Neural cell (in vitro differentiated cells): ENCODE measurements at regions not wholly inside any gene's neighbourhood (a gene's known extent, or its start where the extent isn't known, plus 50 kb on each side); places are given as distances from the start of the nearest gene placed in this dataset.

Source experiments
- H2AFZ ChIP-seq: fragments of 200-600, 300-800 bp; sonication (generic), shearing (Covaris generic); 2 replicates; pipeline ENCODE4 v1.6.0; 2014; ENCODE audit warnings: low read depth, mild to moderate bottlenecking, antibody characterized with exemption, low read length, moderate library complexity
- H3F3A ChIP-seq: fragments of 200-600 bp; shearing (Covaris generic); 2 replicates; pipeline ENCODE4 v1.6.1; 2016; ENCODE audit warnings: mild to moderate bottlenecking, moderate library complexity, mixed read lengths, antibody characterized with exemption, low read length; ENCODE audit not compliant: insufficient read depth, poor library complexity, severe bottlenecking
- H3K27ac ChIP-seq: fragments of 200-600, 300-800 bp; sonication (generic), shearing (Covaris generic); 2 replicates; pipeline ENCODE4 v1.5.1; 2014; ENCODE audit warnings: mild to moderate bottlenecking, low read length, moderate library complexity
- H3K27me3 ChIP-seq: fragments of 300-800, 200-600 bp; sonication (generic), shearing (Covaris generic); 2 replicates; pipeline ENCODE4 v1.6.0; 2014; ENCODE audit warnings: mild to moderate bottlenecking, low read depth, low read length, moderate library complexity; ENCODE audit not compliant: insufficient read depth
- H3K36me3 ChIP-seq: fragments of 300-800, 200-600 bp; sonication (generic), shearing (Covaris generic); 2 replicates; pipeline ENCODE4 v1.5.1; 2014; ENCODE audit warnings: mild to moderate bottlenecking, antibody characterized with exemption, low read length, moderate library complexity; ENCODE audit not compliant: insufficient read depth
- H3K4me2 ChIP-seq: fragments of 300-800, 200-600 bp; sonication (generic), shearing (Covaris generic); 2 replicates; pipeline ENCODE4 v1.6.0; 2014; ENCODE audit warnings: mild to moderate bottlenecking, low read length
- H3K4me3 ChIP-seq: fragments of 300-800, 200-600 bp; sonication (generic), shearing (Covaris generic); 2 replicates; pipeline ENCODE4 v1.5.1; 2014; ENCODE audit warnings: mild to moderate bottlenecking, low read length, moderate library complexity
- H3K79me2 ChIP-seq: fragments of 200-600 bp; shearing (Covaris generic); replicated peaks from 2 replicates; pipeline ENCODE4 v1.6.0; 2014; ENCODE audit warnings: mild to moderate bottlenecking, low read length, moderate library complexity; ENCODE audit not compliant: insufficient read depth
- H3K9ac ChIP-seq: fragments of 300-800, 200-600 bp; sonication (generic), shearing (Covaris generic); 2 replicates; pipeline ENCODE4 v1.6.1; 2016; ENCODE audit warnings: mild to moderate bottlenecking, low read length, mixed read lengths
- H3K9me2 ChIP-seq: fragments of 200-600 bp; shearing (Covaris generic); 2 replicates; pipeline ENCODE4 v1.6.1; 2016; ENCODE audit warnings: mild to moderate bottlenecking, low read length, mixed read lengths; ENCODE audit not compliant: insufficient read depth
- H3K9me3 ChIP-seq: fragments of 200-600, 300-800 bp; sonication (generic), shearing (Covaris generic); 2 replicates; pipeline ENCODE4 v1.6.1; 2016; ENCODE audit warnings: mild to moderate bottlenecking, mixed run types, low read length, moderate library complexity, mixed read lengths
- H4K20me1 ChIP-seq: fragments of 200-600 bp; shearing (Covaris generic); 2 replicates; pipeline ENCODE4 v1.6.1; 2016; ENCODE audit warnings: mild to moderate bottlenecking, mixed run types; ENCODE audit not compliant: insufficient read depth
- EP300 ChIP-seq: fragments of 450-650 bp; conservative IDR thresholded peaks from 2 replicates; pipeline ENCODE4 v1.6.1; 2014; ENCODE audit warnings: antibody characterized with exemption, mild to moderate bottlenecking, moderate library complexity; ENCODE audit not compliant: poor library complexity, severe bottlenecking
- EZH2 ChIP-seq: fragments of 200-600, 300-800 bp; shearing (Covaris generic), sonication (generic); IDR thresholded peaks from 2 replicates; pipeline ENCODE4 v1.6.1; 2014; ENCODE audit warnings: antibody characterized with exemption, low read length, borderline replicate concordance, mild to moderate bottlenecking; ENCODE audit not compliant: insufficient read depth, poor library complexity, severe bottlenecking
- MXI1 ChIP-seq: fragments of 450-650 bp; conservative IDR thresholded peaks from 2 replicates; pipeline ENCODE4 v1.6.1; 2014; ENCODE audit warnings: antibody characterized with exemption, mild to moderate bottlenecking; ENCODE audit not compliant: poor library complexity, severe bottlenecking
- POLR2AphosphoS5 ChIP-seq: IDR thresholded peaks from 2 replicates; pipeline ENCODE4 v1.6.1; 2012
- RAD21 ChIP-seq: fragments of 450-650 bp; conservative IDR thresholded peaks from 2 replicates; pipeline ENCODE4 v1.6.1; 2014; ENCODE audit warnings: antibody characterized with exemption, mild to moderate bottlenecking, moderate library complexity
- SMC3 ChIP-seq: fragments of 450-650 bp; conservative IDR thresholded peaks from 2 replicates; pipeline ENCODE4 v1.6.1; 2014; ENCODE audit warnings: antibody characterized with exemption, mild to moderate bottlenecking, moderate library complexity; ENCODE audit not compliant: poor library complexity
- TAF1 ChIP-seq: IDR thresholded peaks from 2 replicates; pipeline ENCODE4 v1.6.1; 2012; ENCODE audit warnings: low read depth
- TF ChIP-seq, protein P1 (sequence below): IDR thresholded peaks from 2 replicates; pipeline ENCODE4 v1.6.1; 2012; ENCODE audit warnings: borderline replicate concordance
- TF ChIP-seq, protein P2 (sequence below): fragments of 450-650 bp; IDR thresholded peaks from 2 replicates; pipeline ENCODE4 v1.5.1; 2014; ENCODE audit warnings: antibody characterized with exemption, mild to moderate bottlenecking, moderate library complexity; ENCODE audit not compliant: poor library complexity, severe bottlenecking

- Histone ChIP-seq H3K4me3 (no peak overlapping the region), H3K9ac (no peak overlapping the region), H3K79me2 (no peaks in the 10 kb centered on the region), H3K36me3 (no peaks in the 10 kb centered on the region), H3F3A (no peaks in the 10 kb centered on the region), H3K9me2 (no peaks in the 10 kb centered on the region), H3K27ac (no peak overlapping the region), H2AFZ (no peak overlapping the region), H3K27me3 (no peaks in the 10 kb centered on the region), H4K20me1 (no peaks in the 10 kb centered on the region), H3K9me3 (no peaks in the 10 kb centered on the region), H3K4me2 (no peak overlapping the region)
- TF ChIP-seq SMC3 (no peak), TAF1 (no peak), EZH2 (no peak), MXI1 (no peak), EP300 (no peak), POLR2AphosphoS5 (no peak), RAD21 (no peak)
- TF ChIP-seq, protein P1, sequence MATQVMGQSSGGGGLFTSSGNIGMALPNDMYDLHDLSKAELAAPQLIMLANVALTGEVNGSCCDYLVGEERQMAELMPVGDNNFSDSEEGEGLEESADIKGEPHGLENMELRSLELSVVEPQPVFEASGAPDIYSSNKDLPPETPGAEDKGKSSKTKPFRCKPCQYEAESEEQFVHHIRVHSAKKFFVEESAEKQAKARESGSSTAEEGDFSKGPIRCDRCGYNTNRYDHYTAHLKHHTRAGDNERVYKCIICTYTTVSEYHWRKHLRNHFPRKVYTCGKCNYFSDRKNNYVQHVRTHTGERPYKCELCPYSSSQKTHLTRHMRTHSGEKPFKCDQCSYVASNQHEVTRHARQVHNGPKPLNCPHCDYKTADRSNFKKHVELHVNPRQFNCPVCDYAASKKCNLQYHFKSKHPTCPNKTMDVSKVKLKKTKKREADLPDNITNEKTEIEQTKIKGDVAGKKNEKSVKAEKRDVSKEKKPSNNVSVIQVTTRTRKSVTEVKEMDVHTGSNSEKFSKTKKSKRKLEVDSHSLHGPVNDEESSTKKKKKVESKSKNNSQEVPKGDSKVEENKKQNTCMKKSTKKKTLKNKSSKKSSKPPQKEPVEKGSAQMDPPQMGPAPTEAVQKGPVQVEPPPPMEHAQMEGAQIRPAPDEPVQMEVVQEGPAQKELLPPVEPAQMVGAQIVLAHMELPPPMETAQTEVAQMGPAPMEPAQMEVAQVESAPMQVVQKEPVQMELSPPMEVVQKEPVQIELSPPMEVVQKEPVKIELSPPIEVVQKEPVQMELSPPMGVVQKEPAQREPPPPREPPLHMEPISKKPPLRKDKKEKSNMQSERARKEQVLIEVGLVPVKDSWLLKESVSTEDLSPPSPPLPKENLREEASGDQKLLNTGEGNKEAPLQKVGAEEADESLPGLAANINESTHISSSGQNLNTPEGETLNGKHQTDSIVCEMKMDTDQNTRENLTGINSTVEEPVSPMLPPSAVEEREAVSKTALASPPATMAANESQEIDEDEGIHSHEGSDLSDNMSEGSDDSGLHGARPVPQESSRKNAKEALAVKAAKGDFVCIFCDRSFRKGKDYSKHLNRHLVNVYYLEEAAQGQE, result no peak
- TF ChIP-seq, protein P2, sequence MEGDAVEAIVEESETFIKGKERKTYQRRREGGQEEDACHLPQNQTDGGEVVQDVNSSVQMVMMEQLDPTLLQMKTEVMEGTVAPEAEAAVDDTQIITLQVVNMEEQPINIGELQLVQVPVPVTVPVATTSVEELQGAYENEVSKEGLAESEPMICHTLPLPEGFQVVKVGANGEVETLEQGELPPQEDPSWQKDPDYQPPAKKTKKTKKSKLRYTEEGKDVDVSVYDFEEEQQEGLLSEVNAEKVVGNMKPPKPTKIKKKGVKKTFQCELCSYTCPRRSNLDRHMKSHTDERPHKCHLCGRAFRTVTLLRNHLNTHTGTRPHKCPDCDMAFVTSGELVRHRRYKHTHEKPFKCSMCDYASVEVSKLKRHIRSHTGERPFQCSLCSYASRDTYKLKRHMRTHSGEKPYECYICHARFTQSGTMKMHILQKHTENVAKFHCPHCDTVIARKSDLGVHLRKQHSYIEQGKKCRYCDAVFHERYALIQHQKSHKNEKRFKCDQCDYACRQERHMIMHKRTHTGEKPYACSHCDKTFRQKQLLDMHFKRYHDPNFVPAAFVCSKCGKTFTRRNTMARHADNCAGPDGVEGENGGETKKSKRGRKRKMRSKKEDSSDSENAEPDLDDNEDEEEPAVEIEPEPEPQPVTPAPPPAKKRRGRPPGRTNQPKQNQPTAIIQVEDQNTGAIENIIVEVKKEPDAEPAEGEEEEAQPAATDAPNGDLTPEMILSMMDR, result no peak
Measured at GRCh38 chr4:157887316-157887715, 285.5 kb downstream of the GASK1B start.

GRCh38 chr4:157886645-157887044 is 286.2 kb downstream of the GASK1B start:
- no peaks in the 10 kb centered on the region for H4K20me1 ChIP-seq
- no peaks in the 10 kb centered on the region for H3F3A ChIP-seq
- no peaks in the 10 kb centered on the region for H3K9me2 ChIP-seq
- H3K79me2 ChIP-seq, result no peaks in the 10 kb centered on the region
- no peak overlapping the region for H3K4me3 ChIP-seq
- no peak overlapping the region for H2AFZ ChIP-seq
- H3K9ac ChIP-seq, result no peak overlapping the region
- H3K9me3 ChIP-seq, result no peaks in the 10 kb centered on the region
- no peak overlapping the region for H3K4me2 ChIP-seq
- TF ChIP-seq MXI1, result no peak
- no peak for TF ChIP-seq EP300
- TF ChIP-seq, protein P1, result no peak
- TF ChIP-seq TAF1, result no peak
- no peak for TF ChIP-seq EZH2
- TF ChIP-seq SMC3, result no peak
- no peak for TF ChIP-seq POLR2AphosphoS5
- TF ChIP-seq, protein P2, result no peak
- TF ChIP-seq RAD21, result no peak
- no peaks in the 10 kb centered on the region for H3K27me3 ChIP-seq
- no peak overlapping the region for H3K27ac ChIP-seq
- no peaks in the 10 kb centered on the region for H3K36me3 ChIP-seq
